ENCODE measurements at regions not wholly inside any gene's neighbourhood (a gene's known extent, or its start where the extent isn't known, plus 50 kb on each side); places are given as distances from the start of the nearest gene placed in this dataset.

DNA sequence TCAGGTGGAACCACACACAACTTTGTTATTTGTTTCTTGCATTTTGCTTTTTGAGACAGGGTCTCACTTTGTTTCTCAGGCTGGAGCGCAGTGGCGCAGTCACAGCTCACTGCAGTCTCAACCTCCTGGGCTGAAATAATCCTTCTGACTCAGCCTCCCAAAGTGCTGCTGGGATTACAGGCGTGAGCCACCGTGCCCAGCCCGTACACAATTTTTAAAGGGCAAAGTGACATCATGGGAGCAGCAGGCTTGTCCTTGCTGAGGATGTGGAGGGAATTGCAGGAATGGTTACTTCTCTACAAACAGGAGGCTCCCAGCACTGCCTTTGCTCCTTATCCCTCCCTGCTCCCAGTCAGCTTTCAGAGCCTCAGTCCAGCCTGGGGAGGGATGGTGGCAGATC lies 355.9 kb upstream of the KLHL29 start:
- TF ChIP-seq EZH2phosphoT487 (conservative IDR thresholded peaks at IDR 0.05; ENCODE audit: low read length), result no peak
- no peaks in the 10 kb centered on the region for H3K27me3 ChIP-seq (ENCODE audit: low read length)
- no peak overlapping the region for H2AFZ ChIP-seq (ENCODE audit: low read depth, low read length, severe bottlenecking)
- H3K9me2 ChIP-seq (replicated peaks; ENCODE audit: insufficient read depth, low read length), result no peaks in the 10 kb centered on the region
- H3K79me2 ChIP-seq (ENCODE audit: insufficient read depth, low read length), result no peaks in the 10 kb centered on the region
- no peaks in the 10 kb centered on the region for H3F3A ChIP-seq (ENCODE audit: insufficient read depth)
- no peak overlapping the region for H3K4me2 ChIP-seq (ENCODE audit: low read depth, low read length, poor library complexity, severe bottlenecking)
- H3K9me3 ChIP-seq (ENCODE audit: insufficient read depth, low read length), result no peaks in the 10 kb centered on the region
- H3K9ac ChIP-seq (ENCODE audit: low read length), result no peak overlapping the region
- no peak overlapping the region for H3K4me3 ChIP-seq (ENCODE audit: insufficient read depth, low read length, poor library complexity, severe bottlenecking)
- H3K36me3 ChIP-seq (ENCODE audit: low read length), result no peaks in the 10 kb centered on the region
- H3K27ac ChIP-seq (ENCODE audit: low read depth, low read length), result no peak overlapping the region
- no peaks in the 10 kb centered on the region for H4K20me1 ChIP-seq (ENCODE audit: low read depth, low read length)

- H4K20me1 ChIP-seq (ENCODE audit: low read depth, low read length), result no peaks in the 10 kb centered on the region
- no peaks in the 10 kb centered on the region for H3K36me3 ChIP-seq (ENCODE audit: low read length)
- no peak overlapping the region for H3K27ac ChIP-seq (ENCODE audit: low read depth, low read length)
- H3K4me2 ChIP-seq (ENCODE audit: low read depth, low read length, poor library complexity, severe bottlenecking), result no peak overlapping the region
- no peak overlapping the region for H3K9ac ChIP-seq (ENCODE audit: low read length)
- H3K4me3 ChIP-seq (ENCODE audit: insufficient read depth, low read length, poor library complexity, severe bottlenecking), result no peak overlapping the region
- no peaks in the 10 kb centered on the region for H3F3A ChIP-seq (ENCODE audit: insufficient read depth)
- TF ChIP-seq CTCF (IDR thresholded peaks at IDR 0.05; ENCODE audit: insufficient read depth, low read length, poor library complexity, severe bottlenecking), result no peak
- TF ChIP-seq EZH2phosphoT487 (conservative IDR thresholded peaks at IDR 0.05; ENCODE audit: low read length), result no peak
- no peaks in the 10 kb centered on the region for H3K9me2 ChIP-seq (replicated peaks; ENCODE audit: insufficient read depth, low read length)
- no peaks in the 10 kb centered on the region for H3K79me2 ChIP-seq (ENCODE audit: insufficient read depth, low read length)
- no peak overlapping the region for H2AFZ ChIP-seq (ENCODE audit: low read depth, low read length, severe bottlenecking)
- H3K27me3 ChIP-seq (ENCODE audit: low read length), result no peaks in the 10 kb centered on the region
- no peaks in the 10 kb centered on the region for H3K9me3 ChIP-seq (ENCODE audit: insufficient read depth, low read length)
Observed at GRCh38 chr2:23029951-23030350, 355.0 kb upstream of the KLHL29 start.

DNA sequence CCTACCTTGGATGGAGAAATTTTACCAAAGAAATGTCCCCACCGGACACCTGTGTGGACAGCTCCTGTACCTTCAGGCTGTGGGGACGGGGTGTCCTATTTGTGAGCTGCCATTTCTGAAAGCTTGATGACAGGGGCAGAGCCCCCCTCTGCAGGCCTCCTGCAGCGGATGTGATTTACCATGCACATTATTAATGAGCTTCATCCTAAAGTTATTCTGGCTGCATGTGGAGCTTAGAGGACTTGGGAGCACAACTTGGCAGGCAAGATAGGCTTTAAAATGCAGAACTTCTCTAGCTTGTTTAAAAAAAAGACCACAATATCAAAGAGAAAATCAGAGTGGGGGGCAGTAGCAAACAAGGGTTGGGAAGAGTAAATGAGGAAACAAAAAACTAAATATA lies 350.0 kb upstream of the KLHL29 start:
- Histone ChIP-seq H3K4me2 (ENCODE audit: low read depth, low read length, poor library complexity, severe bottlenecking) (no peak overlapping the region), H3K27ac (ENCODE audit: low read depth, low read length) (no peak overlapping the region), H4K20me1 (ENCODE audit: low read depth, low read length) (no peaks in the 10 kb centered on the region), H3K27me3 (ENCODE audit: low read length) (no peaks in the 10 kb centered on the region), H3K9me3 (ENCODE audit: insufficient read depth, low read length) (no peaks in the 10 kb centered on the region), H3K9me2 (replicated peaks; ENCODE audit: insufficient read depth, low read length) (no peaks in the 10 kb centered on the region; the same call in 1 of the 2 replicates), H3K9ac (ENCODE audit: low read length) (no peak overlapping the region), H2AFZ (ENCODE audit: low read depth, low read length, severe bottlenecking) (no peak overlapping the region), H3K79me2 (ENCODE audit: insufficient read depth, low read length) (no peaks in the 10 kb centered on the region), H3K4me3 (ENCODE audit: insufficient read depth, low read length, poor library complexity, severe bottlenecking) (no peak overlapping the region), H3K36me3 (ENCODE audit: low read length) (no peaks in the 10 kb centered on the region), H3F3A (ENCODE audit: insufficient read depth) (no peaks in the 10 kb centered on the region)
- TF ChIP-seq CTCF (IDR thresholded peaks at IDR 0.05; ENCODE audit: insufficient read depth, low read length, poor library complexity, severe bottlenecking) (no peak), EZH2phosphoT487 (conservative IDR thresholded peaks at IDR 0.05; ENCODE audit: low read length) (no peak)

- Histone ChIP-seq H3K27me3 (ENCODE audit: low read length) (no peaks in the 10 kb centered on the region), H4K20me1 (ENCODE audit: low read depth, low read length) (no peaks in the 10 kb centered on the region), H3K27ac (ENCODE audit: low read depth, low read length) (no peak overlapping the region), H3K9me2 (replicated peaks; ENCODE audit: insufficient read depth, low read length) (no peaks in the 10 kb centered on the region; the same call in 1 of the 2 replicates), H3F3A (ENCODE audit: insufficient read depth) (no peaks in the 10 kb centered on the region), H3K4me3 (ENCODE audit: insufficient read depth, low read length, poor library complexity, severe bottlenecking) (no peak overlapping the region), H3K9me3 (ENCODE audit: insufficient read depth, low read length) (no peaks in the 10 kb centered on the region), H3K79me2 (ENCODE audit: insufficient read depth, low read length) (no peaks in the 10 kb centered on the region), H3K4me2 (ENCODE audit: low read depth, low read length, poor library complexity, severe bottlenecking) (no peak overlapping the region), H3K36me3 (ENCODE audit: low read length) (no peaks in the 10 kb centered on the region), H3K9ac (ENCODE audit: low read length) (no peak overlapping the region), H2AFZ (ENCODE audit: low read depth, low read length, severe bottlenecking) (no peak overlapping the region)
- TF ChIP-seq EZH2phosphoT487 (conservative IDR thresholded peaks at IDR 0.05; ENCODE audit: low read length), result no peak
- TF ChIP-seq CTCF (IDR thresholded peaks at IDR 0.05; ENCODE audit: insufficient read depth, low read length, poor library complexity, severe bottlenecking), result no peak
Observed at GRCh38 chr2:23036629-23037028, 348.4 kb upstream of the KLHL29 start.
